Endothelial cell of umbilical vein (primary cell): ENCODE measurements at regions not wholly inside any gene's neighbourhood (a gene's known extent, or its start where the extent isn't known, plus 50 kb on each side); places are given as distances from the start of the nearest gene placed in this dataset.
"Not testable (repeated sequence)": the region's sequence is repeated elsewhere in the genome, so short reads cannot be mapped to it uniquely, and the experiment has no call there.

ENCODE experiments used
- BruUV-seq: library from RNA; stranded (reverse); fragments of 400-500 nt; replicated peaks from 2 replicates; lab custom pipeline; 2021; lab: Mats Ljungman, UMichigan
- CTCF ChIA-PET: fragments of 300-600, 350-600 bp; sonication (Branson Sonifier 250); formaldehyde crosslinking; loops from one replicate; lab custom pipeline; 2021; ENCODE audit warnings: antibody characterized with exemption, inconsistent platforms; lab: Charles Lee
- POLR2A ChIA-PET: fragments of 300-600, 350-600 bp; sonication (Branson Sonifier 250); formaldehyde crosslinking; loops from one replicate; lab custom pipeline; 2021; ENCODE audit warnings: antibody characterized with exemption, inconsistent platforms; lab: Charles Lee
- DNase-seq: peaks from one replicate; pipeline ENCODE4 v3.0.0-alpha.2; 2011; ENCODE audit warnings: low read depth, low spot score
- FAIRE-seq: peaks from 2 replicates; lab custom pipeline; 2011; peaks lifted over from hg19 to GRCh38; lab: Jason Lieb, UNC
- H2AFZ ChIP-seq: 2 replicates; pipeline ENCODE4 v1.6.0; 2012; ENCODE audit warnings: low read depth, low read length, control low read depth, inconsistent platforms
- H3K27ac ChIP-seq: 2 replicates; pipeline ENCODE4 v1.5.1; 2011; ENCODE audit warnings: low read depth, mild to moderate bottlenecking, control low read depth, low read length, moderate library complexity; ENCODE audit not compliant: insufficient read depth
- H3K27me3 ChIP-seq, 2 experiments: 2 replicates each; pipeline versions ENCODE4 v1.6.0 to v1.6.1; 2011; ENCODE audit warnings: low read length in 2 of 2, mixed read lengths in 1 of 2; ENCODE audit not compliant: control insufficient read depth in 2 of 2, insufficient read depth in 2 of 2
- H3K36me3 ChIP-seq, 2 experiments: 2 replicates in 1 of 2; 3 replicates in 1 of 2; pipeline ENCODE4 v1.5.1; 2011; ENCODE audit warnings: low read length in 2 of 2, mild to moderate bottlenecking in 1 of 2, moderate library complexity in 1 of 2; ENCODE audit not compliant: control insufficient read depth in 2 of 2, insufficient read depth in 2 of 2; ENCODE audit errors: extremely low read depth in 1 of 2
- H3K4me1 ChIP-seq: 3 replicates; pipeline ENCODE4 v1.5.1; 2011; ENCODE audit warnings: mild to moderate bottlenecking, low read length; ENCODE audit not compliant: control insufficient read depth, insufficient read depth; ENCODE audit errors: extremely low read depth
- H3K4me2 ChIP-seq: 2 replicates; pipeline ENCODE4 v1.6.1; 2011; ENCODE audit warnings: low read length, control low read depth, mixed read lengths; ENCODE audit not compliant: insufficient read depth
- H3K4me3 ChIP-seq, 3 experiments: fragments of 200-600 bp in 1 of 3; sonication (generic), shearing (Covaris generic) in 1 of 3; replicated peaks in 1 of 3; 2 replicates each; pipeline ENCODE4 v1.5.1; 2011 to 2016; ENCODE audit warnings: control low read depth in 3 of 3, low read length in 3 of 3, mild to moderate bottlenecking in 2 of 3, inconsistent platforms in 1 of 3, low read depth in 1 of 3, moderate library complexity in 1 of 3; ENCODE audit not compliant: insufficient read depth in 1 of 3
- H3K79me2 ChIP-seq: 2 replicates; pipeline ENCODE4 v1.6.0; 2012; ENCODE audit warnings: low read length, inconsistent platforms; ENCODE audit not compliant: control insufficient read depth, insufficient read depth
- H3K9ac ChIP-seq: replicated peaks from 2 replicates; pipeline ENCODE3; 2011; ENCODE audit warnings: low read length, control low read depth; ENCODE audit not compliant: insufficient read depth; ENCODE audit errors: extremely low read depth
- H3K9me1 ChIP-seq: replicated peaks from 3 replicates; pipeline ENCODE4 v1.6.0; 2011; ENCODE audit warnings: mild to moderate bottlenecking, low read length; ENCODE audit not compliant: control insufficient read depth, insufficient read depth; ENCODE audit errors: extremely low read depth
- H3K9me3 ChIP-seq: replicated peaks from 2 replicates; pipeline ENCODE4 v1.5.1; 2012; ENCODE audit warnings: low read length, inconsistent platforms; ENCODE audit not compliant: control insufficient read depth, insufficient read depth
- H4K20me1 ChIP-seq: replicated peaks from 2 replicates; pipeline ENCODE3; 2011; ENCODE audit warnings: mild to moderate bottlenecking, low read length; ENCODE audit not compliant: control insufficient read depth, insufficient read depth; ENCODE audit errors: extremely low read depth
- CTCF ChIP-seq, 2 donors: IDR thresholded peaks; 1 replicate in 1 of 2; 2 replicates in 1 of 2; pipeline ENCODE4 v1.5.1; 2011; ENCODE audit warnings: low read length in 2 of 2, mild to moderate bottlenecking in 2 of 2, moderate library complexity in 2 of 2, control low read depth in 1 of 2, inconsistent platforms in 1 of 2, low read depth in 1 of 2; ENCODE audit not compliant: insufficient read depth in 1 of 2; ENCODE audit errors: extremely low read depth in 1 of 2
- EZH2 ChIP-seq: IDR thresholded peaks from 2 replicates; pipeline ENCODE4 v1.6.1; 2012; ENCODE audit warnings: borderline replicate concordance, low read depth, mild to moderate bottlenecking, moderate library complexity, low read length, inconsistent platforms; ENCODE audit not compliant: severe bottlenecking
- FOS ChIP-seq: IDR thresholded peaks from 2 replicates; pipeline ENCODE4 v1.6.1; 2011; ENCODE audit warnings: mild to moderate bottlenecking, low read length, moderate library complexity, borderline replicate concordance; ENCODE audit not compliant: insufficient read depth
- GATA2 ChIP-seq: IDR thresholded peaks from 2 replicates; pipeline ENCODE4 v1.7.0; 2011; ENCODE audit warnings: low read depth, mild to moderate bottlenecking, moderate library complexity, mixed read lengths, low read length; ENCODE audit not compliant: insufficient read length, insufficient read depth
- JUN ChIP-seq: IDR thresholded peaks from 2 replicates; pipeline ENCODE4 v1.6.1; 2011; ENCODE audit warnings: borderline replicate concordance, low read depth; ENCODE audit not compliant: insufficient read length, insufficient read depth
- MAX ChIP-seq: IDR thresholded peaks from 2 replicates; pipeline ENCODE4 v1.6.1; 2011; ENCODE audit not compliant: insufficient read depth, insufficient read length
- MYC ChIP-seq: IDR thresholded peaks from one replicate; pipeline ENCODE4 v1.6.1; 2011; ENCODE audit warnings: mild to moderate bottlenecking, low read depth, low read length
- POLR2A ChIP-seq: IDR thresholded peaks from 2 replicates; pipeline ENCODE4 v1.6.1; 2012; ENCODE audit warnings: low read depth, mild to moderate bottlenecking, control low read depth, low read length
- POLR2AphosphoS5 ChIP-seq: IDR thresholded peaks from 2 replicates; pipeline ENCODE4 v1.6.1; 2012; ENCODE audit warnings: low read depth, mild to moderate bottlenecking, control low read depth, low read length, moderate library complexity; ENCODE audit not compliant: insufficient read depth
- dilution Hi-C: fragments of 300-500 bp; cut with MboI; formaldehyde crosslinking; loops from one replicate; pipeline ENCODE4 v1.15.0; 2019; ENCODE audit warnings: low sequenced_read_pairs; ENCODE audit not compliant: extremely low pct_ligation_motif_present
- intact Hi-C: fragments of 100-400 bp; cut with micrococcal nuclease; formaldehyde crosslinking; loops from one replicate; pipeline ENCODE4 v1.10.0; 2022

- Histone ChIP-seq H2AFZ (no peak overlapping the region), H3K9me3 (peaks cover 12% of the 10 kb centered on the region), H3K4me2 (no peak overlapping the region), H3K27me3 (no peaks in the 10 kb centered on the region), H3K36me3 (no peaks in the 10 kb centered on the region), H3K27ac (no peak overlapping the region), H3K9me1 (no peaks in the 10 kb centered on the region), H3K9ac (no peak overlapping the region), H3K4me1 (no peaks in the 10 kb centered on the region), H4K20me1 (no peaks in the 10 kb centered on the region), H3K4me3 (no peak overlapping the region), H3K79me2 (no peaks in the 10 kb centered on the region)
- ChIA-PET POLR2A (no interaction called here), CTCF (no interaction called here)
- no peak for DNase-seq
- TF ChIP-seq POLR2AphosphoS5 (no peak), GATA2 (no peak), EZH2 (no peak), MYC (no peak), FOS (no peak), MAX (no peak), CTCF (IDR thresholded peaks at IDR 0.05; ENCODE audit: extremely low read depth in 1 of 2, insufficient read depth in 1 of 2, low read depth in 1 of 2, low read length in 2 of 2) (no peak), JUN (no peak), POLR2A (no peak)
- no peak for FAIRE-seq
- dilution Hi-C loops = no loop called here
- no TSS peak for BruUV-seq
- intact Hi-C loops = no loop called here
These were observed 314.2 kb upstream of the MYT1L start for GRCh38 chr2:2645162-2645855.

- H3K27ac ChIP-seq, H3K27me3 ChIP-seq, POLR2A ChIA-PET, H3K4me2 ChIP-seq, CTCF ChIA-PET, FAIRE-seq, DNase-seq, H3K79me2 ChIP-seq, BruUV-seq, H3K4me3 ChIP-seq, H3K4me1 ChIP-seq, H2AFZ ChIP-seq, H4K20me1 ChIP-seq, dilution Hi-C loops, H3K9ac ChIP-seq, H3K9me1 ChIP-seq, intact Hi-C loops, H3K36me3 ChIP-seq: not testable (repeated sequence)
- peaks cover 12% of the 10 kb centered on the region for H3K9me3 ChIP-seq
These were observed 313.7 kb upstream of the MYT1L start for GRCh38 chr2:2644751-2645150.
